ENCODE measurements at regions not wholly inside any gene's neighbourhood (a gene's known extent, or its start where the extent isn't known, plus 50 kb on each side); places are given as distances from the start of the nearest gene placed in this dataset.

- WGBS (ENCODE audit: insufficient coverage, low coverage, missing lambda C conversion rate): 0% methylated on average over 2 of the region's 2 CpGs
- Histone ChIP-seq H3K27ac (ENCODE audit: extremely low read depth, low read depth, low read length) (no peak overlapping the region), H3K9me1 (ENCODE audit: control insufficient read depth, insufficient read depth, low read length) (no peaks in the 10 kb centered on the region), H3K9ac (ENCODE audit: insufficient read depth in 1 of 2, low read depth in 2 of 2, low read length in 2 of 2) (no peak overlapping the region), H3K4me3 (no peak overlapping the region), H3K4me1 (replicated peaks in 1 of 2; ENCODE audit: control insufficient read depth in 2 of 2, insufficient read depth in 2 of 2, low read length in 2 of 2) (no peaks in the 10 kb centered on the region), H3K79me2 (ENCODE audit: control insufficient read depth, insufficient read depth, low read length) (no peaks in the 10 kb centered on the region), H3K27me3 (ENCODE audit: control insufficient read depth in 2 of 2, insufficient read depth in 2 of 2, low read length in 2 of 2) (no peaks in the 10 kb centered on the region), H2AFZ (ENCODE audit: low read depth, low read length) (no peak overlapping the region), H3K36me3 (ENCODE audit: control insufficient read depth, insufficient read depth, low read length) (no peaks in the 10 kb centered on the region), H3K9me3 (replicated peaks; ENCODE audit: control insufficient read depth, insufficient read depth, low read depth, low read length) (no peaks in the 10 kb centered on the region), H3K4me2 (ENCODE audit: insufficient read depth, low read length) (no peak overlapping the region), H4K20me1 (replicated peaks; ENCODE audit: control insufficient read depth, insufficient read depth, low read length) (no peaks in the 10 kb centered on the region)
- DNase-seq (ENCODE audit: extremely low read depth in 1 of 4, low spot score in 3 of 4) (no peak), ATAC-seq (no peak), FAIRE-seq (no peak)
- CTCF ChIA-PET (ENCODE audit: low intra/inter-chr PET ratio): no interaction called here
- intact Hi-C loops (cut with micrococcal nuclease): no loop called here
- BruUV-seq (replicated peaks): no TSS peak
- in situ Hi-C loops (cut with MboI): no loop called here
- POLR2A ChIA-PET: no interaction called here
- TF ChIP-seq SREBF2 (CRISPR knock-in tag; IDR thresholded peaks at IDR 0.05) (no peak), ZNF239 (CRISPR knock-in tag; IDR thresholded peaks at IDR 0.05) (no peak), ZFX (CRISPR knock-in tag; IDR thresholded peaks at IDR 0.05) (no peak), CTCF (IDR thresholded peaks at IDR 0.05 in 2 of 3, conservative IDR thresholded peaks at IDR 0.05 in 1 of 3; ENCODE audit: insufficient read depth in 2 of 3, low read depth in 1 of 3, low read length in 3 of 3) (no peak), UBTF (IDR thresholded peaks at IDR 0.05; ENCODE audit: borderline replicate concordance in 1 of 2, low read depth in 2 of 2, low read length in 2 of 2) (no peak), MAX (CRISPR knock-in tag; IDR thresholded peaks at IDR 0.05) (no peak), PBX2 (CRISPR knock-in tag; IDR thresholded peaks at IDR 0.05; ENCODE audit: low read depth) (no peak), PBX2 (tag; conservative IDR thresholded peaks at IDR 0.05; ENCODE audit: low read depth) (no peak), FOXJ2 (tag; IDR thresholded peaks at IDR 0.05) (no peak), FOXO4 (CRISPR knock-in tag; IDR thresholded peaks at IDR 0.05) (no peak)
These were observed 310.0 kb upstream of the UBE2E2 start for GRCh38 chr3:22893101-22893500.
